Right lobe of liver (tissue), 4 donors: ENCODE measurements at regions not wholly inside any gene's neighbourhood (a gene's known extent, or its start where the extent isn't known, plus 50 kb on each side); places are given as distances from the start of the nearest gene placed in this dataset.

ENCODE experiments used
- POLR2A ChIP-seq: fragments of 450-650 bp; IDR thresholded peaks from one replicate; pipeline ENCODE4 v1.6.1; 2017; ENCODE audit warnings: antibody characterized with exemption, mild to moderate bottlenecking
- TF ChIP-seq, protein P1 (sequence below), 4 donors: fragments of 200-600 bp in 3 of 4; fragments of 450-650 bp in 1 of 4; IDR thresholded peaks; one replicate each; pipeline versions ENCODE4 v1.5.1 to v1.8.0; 2016 to 2022; ENCODE audit warnings: antibody characterized with exemption in 4 of 4, mild to moderate bottlenecking in 2 of 4
- donor health status: DM: no; HTN: no; CAD: no.
- donor health status: DM: no; HTN: no; CAD: no.
- donor health status: DM: no; HTN: yes; CAD: no.

GRCh38 chr18:7490104-7490503 is 77.0 kb upstream of the PTPRM start:
- TF ChIP-seq, protein P1, sequence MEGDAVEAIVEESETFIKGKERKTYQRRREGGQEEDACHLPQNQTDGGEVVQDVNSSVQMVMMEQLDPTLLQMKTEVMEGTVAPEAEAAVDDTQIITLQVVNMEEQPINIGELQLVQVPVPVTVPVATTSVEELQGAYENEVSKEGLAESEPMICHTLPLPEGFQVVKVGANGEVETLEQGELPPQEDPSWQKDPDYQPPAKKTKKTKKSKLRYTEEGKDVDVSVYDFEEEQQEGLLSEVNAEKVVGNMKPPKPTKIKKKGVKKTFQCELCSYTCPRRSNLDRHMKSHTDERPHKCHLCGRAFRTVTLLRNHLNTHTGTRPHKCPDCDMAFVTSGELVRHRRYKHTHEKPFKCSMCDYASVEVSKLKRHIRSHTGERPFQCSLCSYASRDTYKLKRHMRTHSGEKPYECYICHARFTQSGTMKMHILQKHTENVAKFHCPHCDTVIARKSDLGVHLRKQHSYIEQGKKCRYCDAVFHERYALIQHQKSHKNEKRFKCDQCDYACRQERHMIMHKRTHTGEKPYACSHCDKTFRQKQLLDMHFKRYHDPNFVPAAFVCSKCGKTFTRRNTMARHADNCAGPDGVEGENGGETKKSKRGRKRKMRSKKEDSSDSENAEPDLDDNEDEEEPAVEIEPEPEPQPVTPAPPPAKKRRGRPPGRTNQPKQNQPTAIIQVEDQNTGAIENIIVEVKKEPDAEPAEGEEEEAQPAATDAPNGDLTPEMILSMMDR (IDR thresholded peaks at IDR 0.05): no peak
- no peak for TF ChIP-seq POLR2A
